ENCODE measurements at regions not wholly inside any gene's neighbourhood (a gene's known extent, or its start where the extent isn't known, plus 50 kb on each side); places are given as distances from the start of the nearest gene placed in this dataset.
A peak's percentile ranks its signal among the peaks of the same experiment; 100 is the strongest.

GRCh38 chr7:106423111-106423510, 138.3 kb upstream of the NAMPT start:
- DNase-seq (ENCODE audit: low read depth) = no peak

DNA sequence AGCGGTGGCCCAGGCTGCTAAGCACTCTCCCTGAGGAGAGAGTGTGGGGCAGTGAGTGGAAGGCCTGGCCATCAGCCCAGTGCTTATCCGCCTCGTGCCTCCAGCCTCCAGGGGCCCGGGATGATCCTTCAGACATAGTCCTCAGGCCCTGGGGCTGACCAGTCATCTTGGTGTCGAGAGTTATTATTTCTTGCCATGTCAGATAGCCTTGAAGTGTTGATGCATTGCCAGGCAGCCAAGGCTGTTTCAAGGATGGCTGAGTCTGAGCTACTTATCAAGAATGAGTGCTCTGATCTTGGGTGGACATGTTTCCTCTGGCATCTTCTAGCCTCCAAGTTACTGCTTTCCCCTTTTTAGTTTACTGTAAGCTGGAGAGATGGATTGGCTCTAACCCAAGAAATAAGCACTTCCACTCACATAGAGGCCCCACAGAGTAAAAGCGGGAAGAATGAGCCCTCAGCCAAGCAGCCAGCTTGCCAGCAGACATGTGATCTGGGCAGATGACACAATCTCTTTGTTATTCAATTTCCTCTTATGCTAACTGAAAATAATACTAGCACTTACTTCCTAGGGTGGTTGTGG, 136.5 kb upstream of the NAMPT start:
- DNase-seq (ENCODE audit: low read depth) = peak; percentile 51

GRCh38 chr7:106420736-106421135, 136.0 kb upstream of the NAMPT start:
- no peak for DNase-seq (ENCODE audit: low read depth)

- no peak for DNase-seq (ENCODE audit: low read depth)
These were observed 135.4 kb upstream of the NAMPT start for GRCh38 chr7:106420210-106420609.

GRCh38 chr7:106419455-106420182, 134.8 kb upstream of the NAMPT start:
- no peak for DNase-seq (ENCODE audit: low read depth)

- peak; percentile 10 for DNase-seq (ENCODE audit: low read depth)
These were observed 133.7 kb upstream of the NAMPT start for GRCh38 chr7:106418526-106418925.

DNA sequence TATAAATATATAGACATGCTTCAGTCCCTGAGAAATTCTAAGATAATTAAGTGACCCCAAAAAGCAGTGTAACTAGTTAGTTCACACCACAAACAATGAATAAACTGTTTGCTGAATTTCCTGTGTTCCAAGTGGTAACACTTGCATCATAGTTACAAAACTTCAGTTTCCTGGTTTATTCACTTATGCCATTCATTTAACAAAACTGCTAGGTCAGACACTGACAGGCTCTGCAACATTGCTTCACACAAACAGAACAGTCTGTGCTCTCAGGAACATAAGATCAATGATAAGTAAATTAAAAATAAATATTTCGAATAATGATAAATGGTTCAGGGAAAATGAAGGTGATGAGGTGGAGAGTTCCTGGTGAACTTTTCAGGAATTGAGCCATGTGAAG, 133.3 kb upstream of the NAMPT start:
- no peak for DNase-seq (ENCODE audit: low read depth)

GRCh38 chr7:106417273-106417902, 132.6 kb upstream of the NAMPT start:
- peak; percentile 38 for DNase-seq (ENCODE audit: low read depth)

- DNase-seq (ENCODE audit: low read depth) = no peak
These were observed 131.6 kb upstream of the NAMPT start for GRCh38 chr7:106416430-106416829.

DNA sequence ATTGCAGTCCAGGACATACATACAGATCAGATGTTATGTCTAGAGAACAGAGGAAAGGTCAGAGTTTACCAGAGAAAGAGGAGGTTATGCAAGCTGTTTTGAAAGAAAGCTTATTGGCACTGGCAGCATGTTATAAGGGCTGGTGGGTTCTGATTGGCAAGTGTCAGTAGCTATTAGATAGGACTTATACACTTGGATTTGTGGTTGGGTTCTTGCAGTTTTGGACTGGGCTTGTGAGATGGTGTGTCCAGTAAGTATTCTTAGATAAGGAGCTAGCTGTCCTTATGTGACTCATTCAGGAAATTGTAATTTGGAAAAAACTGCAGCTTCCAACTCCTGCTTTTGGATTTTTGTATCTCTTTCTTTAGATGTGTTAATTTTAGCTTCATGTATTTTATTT, 130.7 kb upstream of the NAMPT start:
- DNase-seq (ENCODE audit: low read depth) = peak; percentile 43

DNA sequence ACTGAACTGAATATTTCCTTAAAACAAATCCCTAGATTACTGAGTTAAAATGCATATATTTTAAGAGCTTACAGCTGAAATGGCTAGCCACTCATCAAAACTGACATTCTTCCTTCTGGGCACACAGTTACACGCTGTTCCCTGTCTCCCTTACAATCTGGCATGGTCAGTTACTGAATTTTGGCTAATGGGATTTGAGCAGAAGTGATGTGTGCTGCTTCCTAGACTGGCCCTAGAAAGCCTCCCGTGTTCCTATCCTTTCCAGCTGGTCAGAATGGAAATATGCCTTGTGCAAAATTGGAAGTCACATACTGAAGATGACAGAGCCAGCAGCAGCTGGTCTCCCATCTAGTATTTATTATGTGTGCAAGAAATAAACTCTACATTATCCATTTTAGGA, 128.7 kb upstream of the NAMPT start:
- no peak for DNase-seq (ENCODE audit: low read depth)

DNA sequence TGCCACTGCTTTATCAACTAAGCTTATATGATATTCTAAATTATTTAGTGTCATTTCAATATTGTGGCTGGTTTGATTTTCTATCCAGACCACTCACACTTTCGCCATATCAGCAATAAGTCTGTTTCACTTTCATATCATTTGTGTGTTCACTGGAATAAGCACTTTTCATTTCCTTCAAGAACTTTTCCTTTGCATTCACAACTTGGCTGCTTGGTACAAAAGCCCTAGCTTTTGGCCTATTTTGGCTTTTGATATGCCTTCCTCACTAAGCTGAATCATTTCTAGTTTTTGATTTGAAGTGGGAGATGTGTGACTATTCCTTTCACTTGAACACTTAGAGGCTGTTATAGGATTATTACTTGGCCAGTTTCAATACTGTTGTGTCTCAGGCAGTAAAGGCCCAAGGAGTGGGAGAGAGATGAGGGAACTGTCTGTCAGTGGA, 120.9 kb upstream of the NAMPT start:
- DNase-seq (ENCODE audit: low read depth) = no peak

DNA sequence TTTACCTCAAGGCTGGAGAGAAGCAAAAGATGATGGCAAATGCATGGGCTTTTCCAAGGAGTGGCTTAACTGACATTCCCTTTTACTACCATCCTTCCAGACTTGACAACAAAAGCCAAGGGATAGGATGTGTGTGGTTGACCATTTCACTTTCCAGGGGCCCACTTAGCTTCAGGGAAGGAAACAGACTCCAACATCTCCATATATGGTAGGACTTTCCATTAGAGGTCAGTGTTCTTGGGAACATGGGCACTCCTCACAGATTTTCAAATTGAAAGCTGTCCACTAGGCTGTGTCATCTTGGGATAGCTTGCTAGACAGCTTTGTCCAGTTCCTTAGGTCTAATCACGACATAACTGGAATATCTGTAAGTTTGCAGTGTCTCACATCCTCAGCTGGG, 118.1 kb upstream of the NAMPT start:
- no peak for DNase-seq (ENCODE audit: low read depth)

GRCh38 chr7:106400923-106401322, 116.1 kb upstream of the NAMPT start:
- no peak for DNase-seq (ENCODE audit: low read depth)

DNA sequence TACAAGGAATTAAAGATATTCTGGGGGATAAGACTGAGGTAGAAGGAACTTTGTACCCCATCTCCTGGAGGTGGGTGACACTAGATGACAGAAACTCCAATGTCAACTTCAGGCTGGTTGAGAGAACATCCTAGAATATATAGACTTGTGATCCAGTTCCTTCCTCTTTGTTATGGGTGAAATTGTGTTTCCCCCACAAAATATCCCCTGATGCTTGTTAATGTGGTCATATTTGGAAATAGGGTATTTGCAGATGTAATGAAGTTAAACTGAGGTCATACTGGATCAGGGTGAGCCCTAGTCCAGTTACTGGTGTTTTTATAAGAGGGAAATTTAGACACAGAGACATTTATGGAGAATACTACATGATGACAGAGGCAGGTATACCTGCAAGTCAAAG, 114.0 kb upstream of the NAMPT start:
- no peak for DNase-seq (ENCODE audit: low read depth)

DNA sequence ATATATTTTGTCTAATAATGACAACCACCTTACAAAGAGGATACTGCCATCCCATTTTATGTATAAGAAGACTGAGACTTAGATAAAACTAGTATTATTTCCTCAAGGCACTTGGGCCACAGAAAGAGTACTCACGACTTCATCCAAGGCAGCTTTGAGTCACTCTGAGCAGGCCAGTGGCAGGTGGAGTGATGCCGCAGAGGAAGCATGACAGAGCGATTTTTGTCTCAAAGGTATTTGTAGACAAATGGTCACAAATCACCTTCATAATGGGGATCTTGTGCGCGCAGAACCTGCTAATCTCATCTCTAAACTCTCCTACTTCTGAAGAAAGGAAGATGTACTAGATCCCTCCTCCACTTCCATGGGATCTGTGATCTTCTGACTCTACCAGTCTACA, 113.2 kb upstream of the NAMPT start:
- DNase-seq (ENCODE audit: low read depth) = no peak

- no peak for DNase-seq (ENCODE audit: low read depth)
These were observed 109.7 kb upstream of the NAMPT start for GRCh38 chr7:106394526-106394925.

- DNase-seq (ENCODE audit: low read depth) = no peak
These were observed 108.9 kb upstream of the NAMPT start for GRCh38 chr7:106393564-106394251.

- no peak for DNase-seq (ENCODE audit: low read depth)
These were observed 107.8 kb upstream of the NAMPT start for GRCh38 chr7:106392590-106392989.

DNA sequence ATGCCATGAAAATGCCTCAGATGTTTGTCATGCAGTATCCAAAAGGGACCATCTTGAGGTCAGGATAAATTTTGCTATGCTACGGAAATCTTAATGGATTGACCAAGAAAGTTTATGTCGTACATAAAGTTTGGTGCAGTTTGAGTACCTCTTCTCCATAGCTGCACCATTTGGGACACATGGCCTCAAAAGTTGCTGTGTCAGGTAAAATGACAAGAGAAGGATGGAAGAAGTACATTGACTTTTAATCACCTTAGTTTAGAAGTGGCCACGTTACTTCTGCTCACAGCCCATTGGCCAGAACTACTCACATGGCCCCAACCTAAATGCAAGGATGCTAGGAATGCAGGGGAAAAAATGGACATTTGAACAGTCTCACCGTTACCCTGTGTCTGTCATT, 107.4 kb upstream of the NAMPT start:
- no peak for DNase-seq (ENCODE audit: low read depth)

- DNase-seq (ENCODE audit: low read depth) = no peak
These were observed 102.2 kb upstream of the NAMPT start for GRCh38 chr7:106386958-106387357.

DNA sequence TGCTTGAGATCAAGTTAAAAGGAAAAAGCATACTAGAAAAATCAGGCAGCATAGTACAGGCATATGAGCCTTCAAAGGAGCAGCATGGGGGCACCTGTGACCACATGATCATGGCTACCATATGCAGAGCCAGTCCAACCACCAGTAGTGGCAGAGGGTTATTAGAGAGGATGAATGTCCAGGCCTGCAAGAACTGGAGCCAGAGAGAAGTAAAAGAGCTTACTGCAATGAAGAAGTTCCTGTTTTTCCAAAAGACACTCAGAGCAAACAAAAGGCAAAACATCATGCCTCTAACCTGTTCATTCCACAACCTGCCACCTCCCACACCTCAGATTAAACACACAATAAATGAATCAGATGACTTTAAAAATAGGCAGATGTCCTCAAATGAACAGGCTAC, 99.6 kb upstream of the NAMPT start:
- no peak for DNase-seq (ENCODE audit: low read depth)
